ENCODE measurements at regions not wholly inside any gene's neighbourhood (a gene's known extent, or its start where the extent isn't known, plus 50 kb on each side); places are given as distances from the start of the nearest gene placed in this dataset.

DNA sequence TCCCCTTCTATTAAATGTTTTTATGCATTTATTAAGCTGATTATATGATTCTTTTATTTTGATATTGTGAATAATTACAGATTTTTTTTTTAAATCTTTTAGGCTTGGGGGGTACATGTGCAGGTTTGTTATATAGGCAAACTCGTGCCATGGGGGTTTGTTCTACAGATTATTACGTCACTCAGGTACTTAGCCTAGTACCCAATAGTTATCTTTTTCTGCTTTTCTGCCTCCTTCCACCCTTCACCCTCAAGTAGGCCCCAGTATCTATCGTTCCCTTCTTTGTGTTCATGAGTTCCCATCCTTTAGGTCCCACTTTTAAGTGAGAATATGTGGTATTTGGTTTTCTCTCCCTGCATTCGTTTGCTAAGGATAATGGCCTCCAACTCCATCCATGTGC, 92.2 kb upstream of the CWC22 start:
- TF ChIP-seq SIN3A (IDR thresholded peaks at IDR 0.05; ENCODE audit: borderline replicate concordance, insufficient read depth, low read length) (no peak), POLR2AphosphoS5 (IDR thresholded peaks at IDR 0.05; ENCODE audit: low read depth, low read length) (no peak), TAF1 (IDR thresholded peaks at IDR 0.05; ENCODE audit: borderline replicate concordance, insufficient read depth, low read length) (no peak), FOXP2 (optimal IDR thresholded peaks at IDR 0.05; ENCODE audit: borderline replicate concordance, extremely low read depth, extremely low read length, insufficient read depth) (no peak)
- TF ChIP-seq, protein P1, sequence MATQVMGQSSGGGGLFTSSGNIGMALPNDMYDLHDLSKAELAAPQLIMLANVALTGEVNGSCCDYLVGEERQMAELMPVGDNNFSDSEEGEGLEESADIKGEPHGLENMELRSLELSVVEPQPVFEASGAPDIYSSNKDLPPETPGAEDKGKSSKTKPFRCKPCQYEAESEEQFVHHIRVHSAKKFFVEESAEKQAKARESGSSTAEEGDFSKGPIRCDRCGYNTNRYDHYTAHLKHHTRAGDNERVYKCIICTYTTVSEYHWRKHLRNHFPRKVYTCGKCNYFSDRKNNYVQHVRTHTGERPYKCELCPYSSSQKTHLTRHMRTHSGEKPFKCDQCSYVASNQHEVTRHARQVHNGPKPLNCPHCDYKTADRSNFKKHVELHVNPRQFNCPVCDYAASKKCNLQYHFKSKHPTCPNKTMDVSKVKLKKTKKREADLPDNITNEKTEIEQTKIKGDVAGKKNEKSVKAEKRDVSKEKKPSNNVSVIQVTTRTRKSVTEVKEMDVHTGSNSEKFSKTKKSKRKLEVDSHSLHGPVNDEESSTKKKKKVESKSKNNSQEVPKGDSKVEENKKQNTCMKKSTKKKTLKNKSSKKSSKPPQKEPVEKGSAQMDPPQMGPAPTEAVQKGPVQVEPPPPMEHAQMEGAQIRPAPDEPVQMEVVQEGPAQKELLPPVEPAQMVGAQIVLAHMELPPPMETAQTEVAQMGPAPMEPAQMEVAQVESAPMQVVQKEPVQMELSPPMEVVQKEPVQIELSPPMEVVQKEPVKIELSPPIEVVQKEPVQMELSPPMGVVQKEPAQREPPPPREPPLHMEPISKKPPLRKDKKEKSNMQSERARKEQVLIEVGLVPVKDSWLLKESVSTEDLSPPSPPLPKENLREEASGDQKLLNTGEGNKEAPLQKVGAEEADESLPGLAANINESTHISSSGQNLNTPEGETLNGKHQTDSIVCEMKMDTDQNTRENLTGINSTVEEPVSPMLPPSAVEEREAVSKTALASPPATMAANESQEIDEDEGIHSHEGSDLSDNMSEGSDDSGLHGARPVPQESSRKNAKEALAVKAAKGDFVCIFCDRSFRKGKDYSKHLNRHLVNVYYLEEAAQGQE (IDR thresholded peaks at IDR 0.05; ENCODE audit: insufficient read depth in 1 of 2, low read depth in 2 of 2, low read length in 2 of 2) = no peak

DNA sequence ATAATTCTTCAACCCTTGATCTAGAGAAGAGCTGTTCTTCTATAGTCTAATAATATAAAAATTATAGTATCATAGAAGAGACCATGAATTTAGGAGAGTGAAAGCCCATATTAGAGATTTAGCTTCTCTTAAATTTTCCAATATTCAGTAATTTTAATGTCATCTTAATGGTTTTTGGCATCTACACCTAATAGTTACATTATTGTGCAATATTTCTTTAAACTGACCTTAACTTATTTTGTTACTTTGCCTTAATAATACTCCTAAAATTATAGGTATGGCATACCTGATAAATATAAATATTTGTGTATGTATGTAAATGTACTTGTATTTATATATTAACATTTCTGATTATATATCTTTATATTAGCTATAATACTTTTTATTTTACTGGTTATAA, 78.0 kb upstream of the CWC22 start:
- TF ChIP-seq, protein P1 (IDR thresholded peaks at IDR 0.05; ENCODE audit: insufficient read depth in 1 of 2, low read depth in 2 of 2, low read length in 2 of 2) = no peak
- no peak for TF ChIP-seq FOXP2 (optimal IDR thresholded peaks at IDR 0.05; ENCODE audit: borderline replicate concordance, extremely low read depth, extremely low read length, insufficient read depth)
- no peak for TF ChIP-seq POLR2AphosphoS5 (IDR thresholded peaks at IDR 0.05; ENCODE audit: low read depth, low read length)
- no peak for TF ChIP-seq TAF1 (IDR thresholded peaks at IDR 0.05; ENCODE audit: borderline replicate concordance, insufficient read depth, low read length)
- TF ChIP-seq SIN3A (IDR thresholded peaks at IDR 0.05; ENCODE audit: borderline replicate concordance, insufficient read depth, low read length) = no peak

DNA sequence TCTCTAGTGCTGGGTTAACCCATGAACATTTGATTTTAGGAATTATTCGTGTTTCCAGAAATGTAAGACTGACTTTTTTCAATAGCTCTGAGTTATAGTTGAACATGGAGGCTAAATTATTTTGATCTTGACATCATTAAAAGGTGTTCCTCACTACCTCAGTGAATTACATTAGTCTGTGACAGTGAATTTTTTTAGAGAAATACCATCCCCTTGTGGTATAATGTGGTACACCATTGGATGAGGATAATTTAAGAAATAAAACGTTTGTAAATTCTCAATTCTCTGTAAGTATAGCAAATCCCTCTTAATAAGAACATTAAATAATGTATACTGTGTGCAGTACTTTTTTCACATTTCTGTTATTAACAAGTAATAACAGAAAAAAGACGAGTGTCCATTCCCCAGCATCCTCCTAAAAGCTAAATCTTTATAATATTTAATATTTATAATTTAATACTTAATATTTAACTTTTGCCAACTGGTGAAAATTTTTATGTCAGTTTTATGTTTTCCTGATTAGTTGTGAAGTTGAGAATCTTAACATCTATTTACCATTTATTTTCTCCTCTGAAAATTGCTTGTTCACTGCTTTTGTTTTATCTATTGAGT, 70.3 kb upstream of the CWC22 start:
- TF ChIP-seq SIN3A (IDR thresholded peaks at IDR 0.05; ENCODE audit: borderline replicate concordance, insufficient read depth, low read length) (no peak), POLR2AphosphoS5 (IDR thresholded peaks at IDR 0.05; ENCODE audit: low read depth, low read length) (no peak), TAF1 (IDR thresholded peaks at IDR 0.05; ENCODE audit: borderline replicate concordance, insufficient read depth, low read length) (no peak), FOXP2 (optimal IDR thresholded peaks at IDR 0.05; ENCODE audit: borderline replicate concordance, extremely low read depth, extremely low read length, insufficient read depth) (no peak)
- TF ChIP-seq, protein P1 (IDR thresholded peaks at IDR 0.05; ENCODE audit: insufficient read depth in 1 of 2, low read depth in 2 of 2, low read length in 2 of 2) = no peak

DNA sequence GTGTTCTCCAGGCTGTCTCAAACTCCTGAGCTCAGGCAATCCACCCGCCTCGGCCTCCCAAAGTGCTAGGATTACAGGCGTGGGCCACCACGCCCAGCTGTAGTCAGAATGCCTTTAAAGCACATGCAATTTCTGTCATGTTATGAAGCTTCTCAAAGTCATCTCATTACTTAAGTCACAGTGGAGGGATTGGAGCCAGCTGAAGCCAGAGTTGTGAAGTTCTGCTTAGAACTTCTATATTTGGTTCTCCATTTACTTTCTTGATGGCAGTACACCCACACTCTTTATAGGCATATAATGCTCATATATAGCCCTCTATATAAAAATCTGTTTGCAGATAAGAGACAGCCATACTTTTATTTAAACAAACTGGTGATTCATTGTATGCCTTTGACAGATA, 68.8 kb upstream of the CWC22 start:
- no peak for TF ChIP-seq SIN3A (IDR thresholded peaks at IDR 0.05; ENCODE audit: borderline replicate concordance, insufficient read depth, low read length)
- TF ChIP-seq, protein P1 (IDR thresholded peaks at IDR 0.05; ENCODE audit: insufficient read depth in 1 of 2, low read depth in 2 of 2, low read length in 2 of 2) = no peak
- no peak for TF ChIP-seq POLR2AphosphoS5 (IDR thresholded peaks at IDR 0.05; ENCODE audit: low read depth, low read length)
- no peak for TF ChIP-seq FOXP2 (optimal IDR thresholded peaks at IDR 0.05; ENCODE audit: borderline replicate concordance, extremely low read depth, extremely low read length, insufficient read depth)
- TF ChIP-seq TAF1 (IDR thresholded peaks at IDR 0.05; ENCODE audit: borderline replicate concordance, insufficient read depth, low read length) = no peak
